ENCODE measurements at regions not wholly inside any gene's neighbourhood (a gene's known extent, or its start where the extent isn't known, plus 50 kb on each side); places are given as distances from the start of the nearest gene placed in this dataset.

GRCh38 chr13:67416047-67416925 lies 186.2 kb upstream of the PCDH9 start:
- TF ChIP-seq REST (IDR thresholded peaks at IDR 0.05; ENCODE audit: low read depth) (no peak), RAD21 (IDR thresholded peaks at IDR 0.05; ENCODE audit: low read depth) (peak; percentile 89)

- TF ChIP-seq TEAD4 (IDR thresholded peaks at IDR 0.05) (no peak), RAD21 (IDR thresholded peaks at IDR 0.05; ENCODE audit: low read depth) (no peak), TAF1 (IDR thresholded peaks at IDR 0.05; ENCODE audit: low read depth) (no peak), NFIC (IDR thresholded peaks at IDR 0.05) (no peak)
Measured at GRCh38 chr13:67410645-67411044, 180.5 kb upstream of the PCDH9 start.

GRCh38 chr13:67408798-67409197 lies 178.7 kb upstream of the PCDH9 start:
- TF ChIP-seq EP300 (IDR thresholded peaks at IDR 0.05; ENCODE audit: borderline replicate concordance) = no peak
- peak; percentile 57 for TF ChIP-seq CEBPB (IDR thresholded peaks at IDR 0.05)
- TF ChIP-seq YY1 (IDR thresholded peaks at IDR 0.05; ENCODE audit: low read depth) = no peak
- TF ChIP-seq REST (IDR thresholded peaks at IDR 0.05; ENCODE audit: low read depth) = no peak
- no peak for TF ChIP-seq ZBTB7A (IDR thresholded peaks at IDR 0.05; ENCODE audit: low read depth)

- no peak for TF ChIP-seq TAF1 (IDR thresholded peaks at IDR 0.05; ENCODE audit: low read depth)
- no peak for TF ChIP-seq TCF12 (IDR thresholded peaks at IDR 0.05; ENCODE audit: low read depth)
- no peak for TF ChIP-seq CEBPB (IDR thresholded peaks at IDR 0.05)
- TF ChIP-seq EGR1 (IDR thresholded peaks at IDR 0.05) = no peak
- TF ChIP-seq MAX (IDR thresholded peaks at IDR 0.05) = no peak
- no peak for TF ChIP-seq CREB1 (IDR thresholded peaks at IDR 0.05; ENCODE audit: low read depth)
- TF ChIP-seq REST (IDR thresholded peaks at IDR 0.05; ENCODE audit: low read depth) = no peak
- TF ChIP-seq USF1 (IDR thresholded peaks at IDR 0.05) = no peak
- TF ChIP-seq FOXM1 (IDR thresholded peaks at IDR 0.05; ENCODE audit: borderline replicate concordance, low read depth) = no peak
- TF ChIP-seq RAD21 (IDR thresholded peaks at IDR 0.05; ENCODE audit: low read depth) = no peak
- no peak for TF ChIP-seq YY1 (IDR thresholded peaks at IDR 0.05; ENCODE audit: low read depth)
- no peak for TF ChIP-seq EP300 (IDR thresholded peaks at IDR 0.05; ENCODE audit: borderline replicate concordance)
- no peak for TF ChIP-seq NFIC (IDR thresholded peaks at IDR 0.05)
- no peak for TF ChIP-seq TEAD4 (IDR thresholded peaks at IDR 0.05)
- TF ChIP-seq ZBTB7A (IDR thresholded peaks at IDR 0.05; ENCODE audit: low read depth) = no peak
Measured at GRCh38 chr13:67402546-67402945, 172.4 kb upstream of the PCDH9 start.

- TF ChIP-seq ZBTB7A (IDR thresholded peaks at IDR 0.05; ENCODE audit: low read depth) (no peak), MAX (IDR thresholded peaks at IDR 0.05) (no peak), EGR1 (IDR thresholded peaks at IDR 0.05) (no peak), REST (IDR thresholded peaks at IDR 0.05; ENCODE audit: low read depth) (no peak), EP300 (IDR thresholded peaks at IDR 0.05; ENCODE audit: borderline replicate concordance) (no peak), USF1 (IDR thresholded peaks at IDR 0.05) (no peak), YY1 (IDR thresholded peaks at IDR 0.05; ENCODE audit: low read depth) (no peak), RAD21 (IDR thresholded peaks at IDR 0.05; ENCODE audit: low read depth) (no peak), CREB1 (IDR thresholded peaks at IDR 0.05; ENCODE audit: low read depth) (no peak), TEAD4 (IDR thresholded peaks at IDR 0.05) (no peak), FOXM1 (IDR thresholded peaks at IDR 0.05; ENCODE audit: borderline replicate concordance, low read depth) (no peak), TAF1 (IDR thresholded peaks at IDR 0.05; ENCODE audit: low read depth) (no peak), CEBPB (IDR thresholded peaks at IDR 0.05) (no peak)
Measured at GRCh38 chr13:67395577-67395976, 165.4 kb upstream of the PCDH9 start.
